Thyroid gland (tissue), 4 donors: ENCODE measurements at regions not wholly inside any gene's neighbourhood (a gene's known extent, or its start where the extent isn't known, plus 50 kb on each side); places are given as distances from the start of the nearest gene placed in this dataset.

Experiments
- CTCF ChIP-seq, 6 experiments: fragments of 200-600 bp in 3 of 6; fragments of 450-650 bp in 3 of 6; sonication (generic) in 3 of 6; IDR thresholded peaks; one replicate each; pipeline ENCODE4 v1.5.1; 2016 to 2019; ENCODE audit warnings: antibody characterized with exemption in 6 of 6, mild to moderate bottlenecking in 2 of 6, inconsistent platforms in 1 of 6, moderate library complexity in 1 of 6
- POLR2A ChIP-seq, 2 donors: fragments of 450-650 bp; IDR thresholded peaks; one replicate each; pipeline ENCODE4 v1.6.1; 2017; ENCODE audit warnings: antibody characterized with exemption in 2 of 2, mild to moderate bottlenecking in 2 of 2, moderate library complexity in 1 of 2

- no peak for TF ChIP-seq CTCF (IDR thresholded peaks at IDR 0.05)
- no peak for TF ChIP-seq POLR2A (IDR thresholded peaks at IDR 0.05)
These were observed 611.7 kb downstream of the NUF2 start for GRCh38 chr1:163933437-163933836.
